Neural progenitor cell (in vitro differentiated cells): ENCODE measurements at regions not wholly inside any gene's neighbourhood (a gene's known extent, or its start where the extent isn't known, plus 50 kb on each side); places are given as distances from the start of the nearest gene placed in this dataset.

Experiments
- EZH2 ChIP-seq: fragments of 200-600 bp; sonication (generic); IDR thresholded peaks from 2 replicates; pipeline ENCODE4 v1.6.1; 2017; ENCODE audit warnings: antibody characterized with exemption, mild to moderate bottlenecking, moderate library complexity
- TF ChIP-seq, protein P1 (sequence below): fragments of 200-600 bp; sonication (generic); IDR thresholded peaks from 2 replicates; pipeline ENCODE4 v1.5.1; 2017; ENCODE audit warnings: antibody characterized with exemption, mild to moderate bottlenecking

DNA sequence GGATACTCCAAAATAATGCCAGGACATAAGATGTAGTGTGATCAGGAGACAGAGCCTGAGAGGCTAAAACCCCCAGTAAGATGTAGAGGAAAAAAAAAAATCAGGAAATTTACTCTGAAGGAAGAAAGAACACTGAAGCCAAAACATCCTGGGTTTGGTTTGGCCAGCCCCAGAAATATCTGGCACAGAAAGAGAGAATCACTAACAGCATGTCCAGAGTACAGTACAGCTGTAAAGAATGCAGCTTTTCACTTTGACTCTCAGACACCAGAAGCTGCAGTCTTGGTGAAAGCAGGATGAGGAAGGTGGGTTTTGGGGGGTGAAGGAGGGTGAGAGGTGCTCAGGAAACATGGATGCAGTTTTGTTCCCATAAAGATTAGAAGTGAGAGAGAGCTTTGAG is 1577.7 kb upstream of the ACVR2A start:
- TF ChIP-seq, protein P1, sequence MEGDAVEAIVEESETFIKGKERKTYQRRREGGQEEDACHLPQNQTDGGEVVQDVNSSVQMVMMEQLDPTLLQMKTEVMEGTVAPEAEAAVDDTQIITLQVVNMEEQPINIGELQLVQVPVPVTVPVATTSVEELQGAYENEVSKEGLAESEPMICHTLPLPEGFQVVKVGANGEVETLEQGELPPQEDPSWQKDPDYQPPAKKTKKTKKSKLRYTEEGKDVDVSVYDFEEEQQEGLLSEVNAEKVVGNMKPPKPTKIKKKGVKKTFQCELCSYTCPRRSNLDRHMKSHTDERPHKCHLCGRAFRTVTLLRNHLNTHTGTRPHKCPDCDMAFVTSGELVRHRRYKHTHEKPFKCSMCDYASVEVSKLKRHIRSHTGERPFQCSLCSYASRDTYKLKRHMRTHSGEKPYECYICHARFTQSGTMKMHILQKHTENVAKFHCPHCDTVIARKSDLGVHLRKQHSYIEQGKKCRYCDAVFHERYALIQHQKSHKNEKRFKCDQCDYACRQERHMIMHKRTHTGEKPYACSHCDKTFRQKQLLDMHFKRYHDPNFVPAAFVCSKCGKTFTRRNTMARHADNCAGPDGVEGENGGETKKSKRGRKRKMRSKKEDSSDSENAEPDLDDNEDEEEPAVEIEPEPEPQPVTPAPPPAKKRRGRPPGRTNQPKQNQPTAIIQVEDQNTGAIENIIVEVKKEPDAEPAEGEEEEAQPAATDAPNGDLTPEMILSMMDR = no peak
- TF ChIP-seq EZH2 = no peak
